PFSK-1 (cell line): ENCODE measurements at regions not wholly inside any gene's neighbourhood (a gene's known extent, or its start where the extent isn't known, plus 50 kb on each side); places are given as distances from the start of the nearest gene placed in this dataset.

ENCODE experiments used
- POLR2AphosphoS5 ChIP-seq: IDR thresholded peaks from 2 replicates; pipeline ENCODE4 v1.6.1; 2012; ENCODE audit warnings: low read depth, mild to moderate bottlenecking, control low read depth, low read length, moderate library complexity
- REST ChIP-seq, 2 experiments: IDR thresholded peaks; 2 replicates each; pipeline versions ENCODE4 v1.6.1 to v1.8.0; 2011 to 2012; ENCODE audit warnings: low read depth in 2 of 2, low read length in 2 of 2, control low read depth in 1 of 2, inconsistent platforms in 1 of 2, mild to moderate bottlenecking in 1 of 2, moderate library complexity in 1 of 2; ENCODE audit not compliant: insufficient read depth in 1 of 2
- SIN3A ChIP-seq: IDR thresholded peaks from 2 replicates; pipeline ENCODE4 v1.6.1; 2012; ENCODE audit warnings: mild to moderate bottlenecking, low read length, moderate library complexity, borderline replicate concordance; ENCODE audit not compliant: insufficient read depth
- TAF1 ChIP-seq: IDR thresholded peaks from 2 replicates; pipeline ENCODE4 v1.6.1; 2012; ENCODE audit warnings: low read length, control low read depth, borderline replicate concordance; ENCODE audit not compliant: insufficient read depth

GRCh38 chr5:116661419-116661818 lies 86.8 kb upstream of the SEMA6A start:
- TF ChIP-seq POLR2AphosphoS5 (no peak), SIN3A (no peak), REST (IDR thresholded peaks at IDR 0.05; ENCODE audit: insufficient read depth in 1 of 2, low read depth in 2 of 2, low read length in 2 of 2) (no peak), TAF1 (no peak)
